GM21447 (cell line): ENCODE measurements at regions not wholly inside any gene's neighbourhood (a gene's known extent, or its start where the extent isn't known, plus 50 kb on each side); places are given as distances from the start of the nearest gene placed in this dataset.

Experiments
- ATAC-seq: cut with Tn5 transposase; IDR thresholded peaks from one replicate; pipeline ENCODE4 v1.9.1; 2021; ENCODE audit not compliant: unreplicated experiment

GRCh38 chr18:10009321-10010144 lies 95.7 kb downstream of the VAPA start:
- no peak for ATAC-seq

DNA sequence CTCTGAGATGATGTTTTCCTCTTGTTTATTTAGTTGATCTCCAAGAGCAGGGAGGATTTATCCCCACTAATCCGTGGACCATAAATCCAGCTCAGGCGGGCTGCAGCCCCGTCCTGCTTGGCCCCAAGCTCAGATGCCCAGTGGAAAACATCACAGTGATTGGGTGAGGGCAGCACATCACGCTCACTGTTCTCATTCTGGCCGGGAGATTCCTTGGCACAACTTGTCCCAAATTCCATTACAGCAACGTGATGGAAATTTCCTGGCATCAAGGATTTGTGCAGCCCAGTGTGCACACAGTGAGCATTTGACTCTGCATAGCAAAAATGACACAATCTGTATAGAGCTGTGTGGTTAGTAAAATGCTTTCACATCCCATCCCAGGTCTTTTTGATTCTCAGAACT lies 96.8 kb downstream of the VAPA start:
- ATAC-seq = no peak

DNA sequence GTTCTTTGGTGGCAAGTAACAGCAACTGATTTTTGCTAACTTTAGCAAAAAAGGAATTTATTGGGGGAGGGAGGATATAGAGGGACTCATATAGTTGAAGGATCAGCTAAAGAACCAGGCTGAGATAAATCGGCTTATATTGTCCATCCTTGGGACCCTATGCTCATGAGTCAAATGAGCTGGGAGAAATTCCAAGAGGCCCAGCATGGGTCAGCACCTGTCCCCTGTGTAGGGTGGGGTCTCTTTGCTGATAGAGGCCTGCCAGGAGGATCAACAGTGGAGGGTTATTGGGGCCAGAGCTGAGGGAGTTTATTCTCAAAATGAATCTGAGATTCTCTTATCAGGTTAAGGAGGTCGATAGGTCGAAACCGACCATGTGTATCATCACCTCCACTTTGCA lies 97.2 kb downstream of the VAPA start:
- no peak for ATAC-seq

DNA sequence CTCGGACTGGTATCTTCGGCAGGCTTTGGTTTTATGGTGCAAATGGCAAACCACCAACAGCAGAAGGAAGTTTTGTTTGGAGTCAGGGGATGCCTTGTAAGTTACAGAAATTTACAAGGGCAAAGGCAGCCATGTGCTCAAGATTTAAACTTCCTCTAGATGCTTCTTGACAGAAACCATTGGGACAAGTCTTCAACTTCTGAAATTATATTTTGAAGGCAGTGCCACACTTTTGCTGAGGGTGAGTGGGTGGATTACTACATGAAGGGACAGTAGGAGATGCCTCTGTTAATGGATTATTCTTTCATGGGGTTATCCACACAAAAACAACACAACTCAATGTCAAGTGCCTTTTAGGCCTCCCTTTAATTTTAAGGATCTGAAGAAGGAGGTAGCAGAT lies 97.9 kb downstream of the VAPA start:
- ATAC-seq = no peak

DNA sequence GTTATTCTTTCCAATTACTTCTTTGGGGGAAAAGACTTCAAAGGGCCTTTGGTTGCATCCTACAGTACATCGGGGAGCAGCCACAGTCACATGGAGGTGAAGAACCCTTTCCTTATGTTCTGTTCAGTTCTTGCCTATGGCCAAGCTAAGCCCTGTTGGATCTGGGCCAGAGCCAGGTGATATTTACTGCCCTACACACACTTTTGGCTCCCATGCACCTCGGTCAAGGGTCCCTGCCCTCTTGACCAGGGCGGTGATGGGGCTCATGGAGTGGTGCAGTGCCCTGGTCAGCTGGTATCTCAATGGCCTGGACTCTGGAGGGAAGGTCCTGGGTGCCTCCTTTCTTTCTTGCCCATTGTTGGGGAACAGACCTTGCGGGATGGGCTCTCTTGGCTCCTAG lies 98.7 kb downstream of the VAPA start:
- ATAC-seq = no peak

DNA sequence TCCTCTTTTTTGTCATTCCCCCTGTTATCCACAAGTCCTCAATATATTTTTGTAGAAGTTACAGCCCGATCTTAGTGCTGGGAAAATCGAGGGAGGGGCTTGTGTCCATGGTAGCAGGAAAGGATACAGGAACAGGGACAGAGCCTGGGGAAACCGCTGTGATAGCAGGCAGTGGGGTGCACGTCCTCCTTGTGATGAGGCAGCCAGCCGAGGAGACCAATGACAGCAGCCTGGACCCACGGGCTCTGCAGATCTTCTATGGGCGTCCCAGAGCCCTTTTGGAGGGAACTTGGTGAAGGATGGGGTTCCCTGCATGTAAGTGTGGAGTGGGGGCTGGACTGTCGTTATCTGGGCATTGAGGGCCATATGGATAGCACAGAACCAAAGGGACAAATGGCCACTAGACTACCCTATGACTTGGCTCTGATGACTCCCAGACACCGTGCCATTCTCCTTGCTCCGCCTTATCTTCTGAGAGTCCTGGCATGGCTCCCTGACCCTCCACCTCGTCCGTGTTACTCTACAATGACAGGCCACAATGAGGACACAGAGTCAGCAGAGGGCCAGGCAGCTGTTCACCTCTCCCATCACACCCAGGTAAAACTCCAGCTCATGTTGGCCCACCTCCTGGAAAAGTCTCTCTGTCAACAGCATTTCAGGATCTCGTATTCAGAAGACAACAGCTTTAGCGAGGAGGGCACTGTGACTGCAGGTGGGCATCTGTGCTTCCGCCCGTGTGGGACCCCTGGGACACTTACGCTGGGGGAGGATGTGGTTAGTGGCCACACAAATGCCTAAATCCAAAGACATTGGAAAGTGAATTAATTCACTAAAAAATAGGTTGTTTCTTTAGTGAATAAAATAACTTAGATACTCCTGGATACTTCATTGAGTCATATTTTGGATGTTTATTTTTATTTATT lies 100.1 kb downstream of the VAPA start:
- no peak for ATAC-seq

DNA sequence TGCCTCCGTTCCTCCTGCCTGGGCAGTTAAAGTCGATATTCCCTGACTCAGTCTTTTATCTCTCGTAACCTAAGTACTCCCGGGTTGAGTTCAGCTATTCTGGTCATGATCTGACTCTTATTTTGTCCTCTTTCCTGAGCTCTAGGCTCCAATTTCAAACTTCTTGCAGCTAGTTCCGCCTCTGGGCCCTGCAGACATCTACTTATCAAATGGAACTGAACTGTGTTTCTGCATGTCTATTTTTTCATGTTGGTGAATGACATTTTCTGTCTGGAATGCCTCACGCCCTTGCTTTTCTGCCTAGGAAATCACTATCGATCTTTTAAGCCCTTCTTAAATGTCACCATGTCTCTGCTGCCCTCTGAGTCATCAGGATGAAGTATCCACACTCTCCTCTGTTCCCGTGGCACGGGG lies 101.5 kb downstream of the VAPA start:
- ATAC-seq = no peak

- ATAC-seq = no peak
Observed at GRCh38 chr18:10015941-10016819, 102.4 kb downstream of the VAPA start.

DNA sequence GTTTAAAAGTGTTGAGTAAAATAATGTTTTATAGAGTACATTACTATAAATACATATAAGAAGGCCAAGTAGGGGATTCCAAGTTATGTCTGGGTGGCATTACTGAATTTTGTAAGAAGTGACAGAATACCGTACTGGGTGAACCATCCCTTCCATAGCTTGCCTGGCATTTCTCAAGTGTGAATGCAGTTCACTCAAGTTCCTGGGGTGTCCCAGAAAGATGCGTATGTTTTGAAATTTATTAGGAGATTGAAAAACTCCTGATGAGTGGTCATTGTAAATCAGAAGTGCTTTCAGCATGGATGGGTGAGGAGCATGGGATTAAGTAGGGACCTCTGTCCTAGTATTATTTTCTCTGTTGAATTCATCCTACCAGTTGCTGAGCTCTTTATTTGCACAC lies 103.2 kb downstream of the VAPA start:
- ATAC-seq = no peak

- no peak for ATAC-seq
Observed at GRCh38 chr18:10018289-10018688, 104.5 kb downstream of the VAPA start.

DNA sequence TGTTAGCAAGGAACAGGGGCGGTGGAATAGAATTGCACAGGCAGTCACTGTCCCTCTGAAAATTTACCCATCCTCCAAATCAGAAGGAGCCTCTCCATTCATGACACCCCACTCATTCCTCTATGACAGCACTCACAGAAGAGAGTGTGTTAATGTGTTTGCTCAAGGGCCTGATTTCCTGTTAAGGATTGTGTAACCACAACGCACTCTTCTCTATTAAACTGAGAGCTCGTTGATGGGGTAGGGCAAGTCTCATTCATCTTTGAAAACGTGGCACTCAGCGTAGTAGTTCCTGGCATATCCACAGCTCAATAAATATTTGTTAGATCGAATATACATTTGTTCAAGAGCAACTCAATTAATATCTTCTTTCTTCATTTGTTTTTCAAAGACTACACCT lies 106.4 kb downstream of the VAPA start:
- no peak for ATAC-seq

DNA sequence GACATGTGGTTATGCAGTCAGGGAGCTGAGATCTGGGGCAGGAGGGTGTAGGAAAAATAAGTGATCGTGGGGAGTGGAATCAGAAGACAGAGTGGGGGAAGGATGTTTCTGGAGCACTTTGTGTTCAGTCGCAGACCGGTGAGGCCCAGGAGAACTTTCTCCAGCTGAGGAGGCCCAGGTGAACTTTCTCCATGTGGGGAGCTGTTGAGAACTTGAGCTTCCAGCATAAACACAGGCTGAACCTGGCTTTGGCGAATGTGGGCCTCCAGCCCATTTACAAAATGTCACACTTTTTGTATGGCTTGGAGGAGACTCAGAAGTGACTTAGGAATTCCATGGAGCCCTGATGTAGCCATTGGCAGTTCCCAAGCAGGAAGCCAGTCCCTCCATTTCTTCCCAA lies 108.5 kb downstream of the VAPA start:
- no peak for ATAC-seq

- ATAC-seq = no peak
Observed at GRCh38 chr18:10023853-10024570, 110.2 kb downstream of the VAPA start.

- no peak for ATAC-seq
Observed at GRCh38 chr18:10025711-10026670, 112.2 kb downstream of the VAPA start.

DNA sequence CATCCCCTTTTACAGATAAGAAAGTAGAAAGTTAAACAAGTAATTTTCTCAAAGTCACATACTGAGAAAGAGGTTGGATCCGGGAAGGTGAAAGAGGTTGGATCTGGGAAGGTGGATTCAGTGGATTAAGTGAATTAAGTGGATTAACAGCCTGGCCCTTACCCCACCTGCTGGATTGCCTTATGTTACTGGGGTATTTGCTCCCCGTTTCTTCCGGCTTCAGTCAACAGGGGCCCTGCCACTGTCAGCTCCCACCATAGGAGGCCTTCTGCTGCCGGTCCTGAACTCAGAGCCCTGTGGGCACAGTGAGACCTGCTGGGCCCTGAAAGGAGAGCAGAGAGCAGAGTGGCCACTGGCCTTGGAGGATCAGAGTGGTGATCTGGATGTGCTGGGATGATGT lies 113.2 kb downstream of the VAPA start:
- no peak for ATAC-seq

- ATAC-seq = no peak
Observed at GRCh38 chr18:10027461-10027860, 113.6 kb downstream of the VAPA start.

- no peak for ATAC-seq
Observed at GRCh38 chr18:10029711-10030110, 115.9 kb downstream of the VAPA start.

- ATAC-seq = no peak
Observed at GRCh38 chr18:10030816-10031541, 117.2 kb downstream of the VAPA start.
